HG03280 (cell line): ENCODE measurements at regions not wholly inside any gene's neighbourhood (a gene's known extent, or its start where the extent isn't known, plus 50 kb on each side); places are given as distances from the start of the nearest gene placed in this dataset.
"Not testable (repeated sequence)": the region's sequence is repeated elsewhere in the genome, so short reads cannot be mapped to it uniquely, and the experiment has no call there.

Source experiments
- ATAC-seq: cut with Tn5 transposase; IDR thresholded peaks from one replicate; pipeline ENCODE4 v1.9.1; 2021; ENCODE audit warnings: mild to moderate bottlenecking, moderate library complexity; ENCODE audit not compliant: unreplicated experiment

- no peak for ATAC-seq
These were observed 766.4 kb upstream of the TMEM132C start for GRCh38 chr12:127500512-127501035.

- ATAC-seq = no peak
These were observed 765.1 kb upstream of the TMEM132C start for GRCh38 chr12:127501916-127502315.

GRCh38 chr12:127503246-127503645 is 763.7 kb upstream of the TMEM132C start:
- no peak for ATAC-seq

GRCh38 chr12:127503996-127504395 is 763.0 kb upstream of the TMEM132C start:
- not testable (repeated sequence) for ATAC-seq

GRCh38 chr12:127504874-127505273 is 762.1 kb upstream of the TMEM132C start:
- ATAC-seq = no peak

- ATAC-seq = no peak
These were observed 759.6 kb upstream of the TMEM132C start for GRCh38 chr12:127507341-127507740.

- ATAC-seq = no peak
These were observed 757.7 kb upstream of the TMEM132C start for GRCh38 chr12:127509066-127509778.

- no peak for ATAC-seq
These were observed 751.0 kb upstream of the TMEM132C start for GRCh38 chr12:127515941-127516340.

GRCh38 chr12:127516467-127516866 is 750.5 kb upstream of the TMEM132C start:
- ATAC-seq = no peak

- no peak for ATAC-seq
These were observed 747.2 kb upstream of the TMEM132C start for GRCh38 chr12:127519779-127520178.

GRCh38 chr12:127526925-127527324 is 740.0 kb upstream of the TMEM132C start:
- no peak for ATAC-seq

- no peak for ATAC-seq
These were observed 738.4 kb upstream of the TMEM132C start for GRCh38 chr12:127528551-127528950.

GRCh38 chr12:127531542-127531941 is 735.4 kb upstream of the TMEM132C start:
- ATAC-seq = no peak

GRCh38 chr12:127533353-127533752 is 733.6 kb upstream of the TMEM132C start:
- no peak for ATAC-seq

- ATAC-seq = no peak
These were observed 730.0 kb upstream of the TMEM132C start for GRCh38 chr12:127536833-127537428.

- no peak for ATAC-seq
These were observed 728.7 kb upstream of the TMEM132C start for GRCh38 chr12:127538316-127538715.

- no peak for ATAC-seq
These were observed 727.6 kb upstream of the TMEM132C start for GRCh38 chr12:127539226-127539858.

- no peak for ATAC-seq
These were observed 724.6 kb upstream of the TMEM132C start for GRCh38 chr12:127542391-127542790.

- ATAC-seq = no peak
These were observed 724.0 kb upstream of the TMEM132C start for GRCh38 chr12:127542931-127543330.

- no peak for ATAC-seq
These were observed 720.1 kb upstream of the TMEM132C start for GRCh38 chr12:127546721-127547505.

- ATAC-seq = no peak
These were observed 718.8 kb upstream of the TMEM132C start for GRCh38 chr12:127548123-127548553.
